Left ventricle myocardium inferior (tissue), 1 donor: ENCODE measurements at regions not wholly inside any gene's neighbourhood (a gene's known extent, or its start where the extent isn't known, plus 50 kb on each side); places are given as distances from the start of the nearest gene placed in this dataset.
"Not testable (repeated sequence)": the region's sequence is repeated elsewhere in the genome, so short reads cannot be mapped to it uniquely, and the experiment has no call there.

Experiments
- DNase-seq: peaks from one replicate; pipeline ENCODE4 v3.0.0-alpha.2; 2020
- H3K27ac ChIP-seq: fragments of 200-600 bp; replicated peaks from 2 replicates; pipeline ENCODE4 v1.8.0; 2021
- H3K27me3 ChIP-seq: fragments of 200-600 bp; 2 replicates; pipeline ENCODE4 v1.8.0; 2021; ENCODE audit warnings: low read depth
- H3K36me3 ChIP-seq: fragments of 200-600 bp; 2 replicates; pipeline ENCODE4 v1.8.0; 2021
- H3K4me1 ChIP-seq: fragments of 200-600 bp; 2 replicates; pipeline ENCODE4 v1.8.0; 2021
- H3K4me3 ChIP-seq: fragments of 200-600 bp; 2 replicates; pipeline ENCODE4 v1.8.0; 2021; ENCODE audit warnings: mild to moderate bottlenecking, moderate library complexity
- H3K9me3 ChIP-seq: fragments of 200-600 bp; replicated peaks from 2 replicates; pipeline ENCODE4 v1.8.0; 2021
- CTCF ChIP-seq: fragments of 200-600 bp; IDR thresholded peaks from 2 replicates; pipeline ENCODE4 v1.8.0; 2021; ENCODE audit warnings: antibody characterized with exemption, mild to moderate bottlenecking, borderline replicate concordance
- intact Hi-C: fragments of 100-400 bp; cut with micrococcal nuclease; formaldehyde crosslinking; loops from one replicate; pipeline ENCODE4 v1.11.0; 2022
- donor health status: DM: no; HTN: yes; CAD: no; lungs with severe emphysema.

DNA sequence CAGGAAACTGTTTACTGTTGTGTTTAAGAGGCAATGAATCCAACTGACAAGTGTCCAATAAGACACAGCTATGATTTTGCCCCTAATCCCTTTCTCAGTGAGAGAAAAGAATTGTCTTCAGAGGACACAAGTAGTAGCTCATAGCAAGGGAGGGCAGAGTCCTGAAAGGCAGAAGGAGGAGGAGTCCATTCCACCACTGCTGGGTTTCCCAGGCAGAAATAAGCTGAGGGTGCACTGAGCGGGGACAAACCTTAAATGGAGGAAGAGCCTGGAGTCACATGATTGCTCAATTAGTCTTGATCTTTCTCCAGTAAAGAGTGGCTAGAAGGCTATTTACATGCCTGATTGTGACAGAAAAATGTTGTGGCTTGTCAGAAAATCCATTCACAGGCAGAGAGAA, 573.8 kb downstream of the POM121L12 start:
- Histone ChIP-seq H3K27me3 (no peaks in the 10 kb centered on the region), H3K4me1 (no peaks in the 10 kb centered on the region), H3K36me3 (no peaks in the 10 kb centered on the region), H3K4me3 (no peak overlapping the region), H3K27ac (no peak overlapping the region), H3K9me3 (no peaks in the 10 kb centered on the region)
- intact Hi-C loops, result no loop called here
- DNase-seq, result no peak
- TF ChIP-seq CTCF, result no peak

GRCh38 chr7:53611043-53611442, 575.6 kb downstream of the POM121L12 start:
- Histone ChIP-seq H3K27ac (no peak overlapping the region), H3K9me3 (no peaks in the 10 kb centered on the region), H3K4me3 (no peak overlapping the region), H3K36me3 (no peaks in the 10 kb centered on the region), H3K4me1 (no peaks in the 10 kb centered on the region), H3K27me3 (no peaks in the 10 kb centered on the region)
- DNase-seq, result no peak
- TF ChIP-seq CTCF, result no peak
- intact Hi-C loops, result no loop called here

GRCh38 chr7:53624356-53624755, 588.9 kb downstream of the POM121L12 start:
- Histone ChIP-seq H3K27me3 (no peaks in the 10 kb centered on the region), H3K9me3 (peaks cover 8% of the 10 kb centered on the region), H3K4me1 (no peaks in the 10 kb centered on the region), H3K36me3 (no peaks in the 10 kb centered on the region), H3K27ac (no peak overlapping the region), H3K4me3 (no peak overlapping the region)
- DNase-seq, result no peak
- TF ChIP-seq CTCF, result no peak
- intact Hi-C loops, result no loop called here

DNA sequence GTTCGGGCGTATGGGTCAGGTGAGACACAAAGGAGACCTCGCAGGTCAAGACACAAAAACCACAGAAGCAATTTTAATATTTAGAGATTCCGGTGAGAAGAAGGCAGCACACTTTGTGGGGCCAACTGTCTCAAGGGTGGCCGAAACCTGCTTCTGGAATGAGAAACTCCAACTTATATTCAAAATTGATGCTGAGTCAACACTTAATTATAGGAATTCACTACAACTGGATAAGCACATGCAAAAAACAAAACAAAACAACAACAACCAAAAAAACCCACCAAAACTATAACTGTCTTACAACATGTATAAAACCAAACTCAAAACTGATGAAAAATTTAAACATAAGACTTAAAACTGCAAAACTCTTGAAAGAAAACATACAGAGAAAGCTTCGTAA, 593.3 kb downstream of the POM121L12 start:
- H3K4me3 ChIP-seq, result no peak overlapping the region
- TF ChIP-seq CTCF, result no peak
- no peaks in the 10 kb centered on the region for H3K27me3 ChIP-seq
- no peaks in the 10 kb centered on the region for H3K4me1 ChIP-seq
- intact Hi-C loops, result no loop called here
- DNase-seq, result no peak
- no peaks in the 10 kb centered on the region for H3K36me3 ChIP-seq
- peaks cover 10% of the 10 kb centered on the region for H3K9me3 ChIP-seq
- no peak overlapping the region for H3K27ac ChIP-seq

GRCh38 chr7:53635251-53635650, 599.8 kb downstream of the POM121L12 start:
- peaks cover 50% of the 10 kb centered on the region for H3K9me3 ChIP-seq
- intact Hi-C loops, H3K36me3 ChIP-seq: not testable (repeated sequence)

GRCh38 chr7:53638517-53638916, 603.1 kb downstream of the POM121L12 start:
- H3K27me3 ChIP-seq, result no peaks in the 10 kb centered on the region
- H3K4me3 ChIP-seq, result no peak overlapping the region
- no peaks in the 10 kb centered on the region for H3K4me1 ChIP-seq
- H3K9me3 ChIP-seq, result peaks cover 43% of the 10 kb centered on the region
- H3K36me3 ChIP-seq, result no peaks in the 10 kb centered on the region
- no peak for TF ChIP-seq CTCF
- DNase-seq, result no peak
- intact Hi-C loops, result no loop called here
- H3K27ac ChIP-seq, result no peak overlapping the region

More at GRCh38 chr7:53635251-53635650, 599.8 kb downstream of the POM121L12 start:
- H3K4me3 ChIP-seq, H3K27me3 ChIP-seq, H3K4me1 ChIP-seq, H3K27ac ChIP-seq, DNase-seq: not testable (repeated sequence)
